Osteocyte (in vitro differentiated cells): ENCODE measurements at regions not wholly inside any gene's neighbourhood (a gene's known extent, or its start where the extent isn't known, plus 50 kb on each side); places are given as distances from the start of the nearest gene placed in this dataset.

ENCODE experiments used
- DNase-seq: peaks from one replicate; pipeline ENCODE4 v3.0.0; 2021; ENCODE audit warnings: mixed read lengths; ENCODE audit not compliant: unreplicated experiment; ENCODE audit errors: extremely low spot score
- H3K27ac Mint-ChIP-seq: one replicate; pipeline ENCODE4 v1.8.0; 2021; ENCODE audit warnings: mild to moderate bottlenecking, mixed read lengths; ENCODE audit not compliant: unreplicated experiment
- H3K27me3 Mint-ChIP-seq: one replicate; pipeline ENCODE4 v1.8.0; 2021; ENCODE audit warnings: mixed read lengths; ENCODE audit not compliant: unreplicated experiment
- H3K36me3 Mint-ChIP-seq: one replicate; pipeline ENCODE4 v1.8.0; 2021; ENCODE audit warnings: mixed read lengths; ENCODE audit not compliant: unreplicated experiment
- H3K4me1 Mint-ChIP-seq: one replicate; pipeline ENCODE4 v1.8.0; 2021; ENCODE audit warnings: mixed read lengths; ENCODE audit not compliant: unreplicated experiment
- H3K4me3 Mint-ChIP-seq: one replicate; pipeline ENCODE4 v1.8.0; 2021; ENCODE audit warnings: mild to moderate bottlenecking, moderate library complexity, mixed read lengths; ENCODE audit not compliant: unreplicated experiment
- H3K9me3 Mint-ChIP-seq: one replicate; pipeline ENCODE4 v1.8.0; 2021; ENCODE audit warnings: mixed read lengths; ENCODE audit not compliant: unreplicated experiment
- TF ChIP-seq, protein P1 (sequence below): fragments of 200-600 bp; sonication (generic); IDR thresholded peaks from 2 replicates; pipeline ENCODE4 v1.5.0; 2021; ENCODE audit warnings: antibody characterized with exemption, mild to moderate bottlenecking, moderate library complexity

DNA sequence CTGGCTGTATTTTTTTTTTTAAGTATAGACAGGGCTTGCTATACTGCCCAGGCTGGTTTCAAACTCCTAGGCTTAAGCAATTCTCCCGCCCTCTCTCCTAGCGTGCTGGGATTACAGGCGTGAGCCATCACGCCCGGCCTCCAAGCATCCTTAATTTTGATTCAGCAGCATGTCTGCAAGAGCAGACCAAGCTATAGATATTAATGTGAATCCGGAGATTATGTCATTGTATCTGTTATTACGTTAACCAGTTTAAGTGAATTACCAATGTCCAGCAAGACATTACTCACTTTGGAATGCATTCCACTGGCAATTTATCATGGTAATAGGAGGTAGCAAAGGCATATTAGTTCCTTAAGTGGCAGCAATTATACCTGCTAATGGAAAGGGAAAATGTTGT is 179.7 kb downstream of the CHRM3 start:
- no peak overlapping the region for H3K4me3 Mint-ChIP-seq
- TF ChIP-seq, protein P1, sequence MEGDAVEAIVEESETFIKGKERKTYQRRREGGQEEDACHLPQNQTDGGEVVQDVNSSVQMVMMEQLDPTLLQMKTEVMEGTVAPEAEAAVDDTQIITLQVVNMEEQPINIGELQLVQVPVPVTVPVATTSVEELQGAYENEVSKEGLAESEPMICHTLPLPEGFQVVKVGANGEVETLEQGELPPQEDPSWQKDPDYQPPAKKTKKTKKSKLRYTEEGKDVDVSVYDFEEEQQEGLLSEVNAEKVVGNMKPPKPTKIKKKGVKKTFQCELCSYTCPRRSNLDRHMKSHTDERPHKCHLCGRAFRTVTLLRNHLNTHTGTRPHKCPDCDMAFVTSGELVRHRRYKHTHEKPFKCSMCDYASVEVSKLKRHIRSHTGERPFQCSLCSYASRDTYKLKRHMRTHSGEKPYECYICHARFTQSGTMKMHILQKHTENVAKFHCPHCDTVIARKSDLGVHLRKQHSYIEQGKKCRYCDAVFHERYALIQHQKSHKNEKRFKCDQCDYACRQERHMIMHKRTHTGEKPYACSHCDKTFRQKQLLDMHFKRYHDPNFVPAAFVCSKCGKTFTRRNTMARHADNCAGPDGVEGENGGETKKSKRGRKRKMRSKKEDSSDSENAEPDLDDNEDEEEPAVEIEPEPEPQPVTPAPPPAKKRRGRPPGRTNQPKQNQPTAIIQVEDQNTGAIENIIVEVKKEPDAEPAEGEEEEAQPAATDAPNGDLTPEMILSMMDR, result no peak
- H3K27me3 Mint-ChIP-seq, result peaks cover 5% of the 10 kb centered on the region
- DNase-seq, result no peak
- H3K9me3 Mint-ChIP-seq, result no peaks in the 10 kb centered on the region
- no peak overlapping the region for H3K27ac Mint-ChIP-seq
- no peaks in the 10 kb centered on the region for H3K36me3 Mint-ChIP-seq
- no peaks in the 10 kb centered on the region for H3K4me1 Mint-ChIP-seq

DNA sequence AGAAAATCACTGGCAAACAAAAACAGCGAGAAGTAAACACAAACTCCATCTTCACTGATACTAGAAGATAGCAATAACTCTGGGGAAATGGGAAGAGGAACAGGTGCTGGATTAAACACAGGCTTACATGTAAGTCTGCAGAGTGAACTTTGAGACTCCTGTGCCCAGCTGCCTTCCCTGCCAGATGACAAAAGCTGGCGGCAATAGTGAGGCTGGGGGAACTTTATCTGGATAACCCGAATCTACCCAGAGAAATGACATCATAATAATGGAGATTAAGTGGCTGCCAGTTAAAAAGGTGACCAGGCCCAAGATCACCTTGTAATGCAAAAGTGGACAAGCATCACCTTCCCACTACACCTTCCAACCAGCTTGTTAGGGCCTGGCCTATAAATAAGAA is 184.5 kb downstream of the CHRM3 start:
- H3K4me1 Mint-ChIP-seq, result no peaks in the 10 kb centered on the region
- H3K4me3 Mint-ChIP-seq, result no peak overlapping the region

DNA sequence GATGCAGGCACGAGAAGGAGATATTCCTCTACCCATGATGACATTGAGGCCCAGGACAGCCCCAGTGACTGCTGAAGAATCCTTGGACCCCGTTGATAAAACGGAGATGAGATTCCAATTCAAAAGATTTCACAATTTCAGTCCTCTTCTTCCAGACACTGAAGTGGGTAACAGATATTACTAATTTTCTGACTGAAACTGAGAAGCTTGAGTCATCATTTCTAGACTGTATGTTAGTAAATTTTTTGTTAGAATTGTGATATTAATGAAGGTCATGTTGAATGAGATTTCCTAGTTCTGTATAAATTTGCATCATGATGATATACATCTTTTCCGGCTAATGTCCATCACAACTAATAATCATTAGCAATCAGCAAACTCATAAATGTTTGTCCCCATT is 185.8 kb downstream of the CHRM3 start:
- H3K27ac Mint-ChIP-seq, result no peak overlapping the region
- no peak for DNase-seq
- H3K4me1 Mint-ChIP-seq, result no peaks in the 10 kb centered on the region
- no peak overlapping the region for H3K4me3 Mint-ChIP-seq
- H3K36me3 Mint-ChIP-seq, result no peaks in the 10 kb centered on the region
- H3K27me3 Mint-ChIP-seq, result peaks cover 9% of the 10 kb centered on the region
- no peaks in the 10 kb centered on the region for H3K9me3 Mint-ChIP-seq
- TF ChIP-seq, protein P1, result no peak

More for the DNA sequence above, 184.5 kb downstream of the CHRM3 start:
- H3K9me3 Mint-ChIP-seq, result no peaks in the 10 kb centered on the region
- TF ChIP-seq, protein P1, result no peak
- peaks cover 9% of the 10 kb centered on the region for H3K27me3 Mint-ChIP-seq
- no peak overlapping the region for H3K27ac Mint-ChIP-seq
- no peak for DNase-seq
- no peaks in the 10 kb centered on the region for H3K36me3 Mint-ChIP-seq

DNA sequence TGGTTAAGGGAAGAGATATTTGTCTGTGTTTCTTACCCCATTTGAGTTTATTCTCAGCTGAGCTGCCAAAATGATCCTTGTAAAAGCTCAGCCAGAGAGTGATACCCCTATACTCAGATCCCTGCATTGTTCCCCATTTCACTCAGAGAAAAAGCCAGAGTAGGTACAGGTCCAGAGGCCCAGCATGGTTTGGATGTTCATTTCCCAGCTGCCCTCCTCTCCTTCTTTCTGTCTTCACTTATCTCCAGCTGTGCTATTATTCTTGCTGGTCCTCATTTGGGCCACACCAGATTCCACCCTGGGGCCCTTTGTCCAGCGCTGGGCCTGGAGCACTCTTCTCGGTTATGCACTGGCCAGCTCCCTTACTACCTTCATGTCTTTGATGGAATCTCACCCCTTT is 187.7 kb downstream of the CHRM3 start:
- Mint-ChIP-seq H3K4me3 (no peak overlapping the region), H3K9me3 (no peaks in the 10 kb centered on the region), H3K36me3 (no peaks in the 10 kb centered on the region), H3K4me1 (no peaks in the 10 kb centered on the region), H3K27me3 (peaks cover 6% of the 10 kb centered on the region), H3K27ac (no peak overlapping the region)
- TF ChIP-seq, protein P1, result no peak
- DNase-seq, result no peak

DNA sequence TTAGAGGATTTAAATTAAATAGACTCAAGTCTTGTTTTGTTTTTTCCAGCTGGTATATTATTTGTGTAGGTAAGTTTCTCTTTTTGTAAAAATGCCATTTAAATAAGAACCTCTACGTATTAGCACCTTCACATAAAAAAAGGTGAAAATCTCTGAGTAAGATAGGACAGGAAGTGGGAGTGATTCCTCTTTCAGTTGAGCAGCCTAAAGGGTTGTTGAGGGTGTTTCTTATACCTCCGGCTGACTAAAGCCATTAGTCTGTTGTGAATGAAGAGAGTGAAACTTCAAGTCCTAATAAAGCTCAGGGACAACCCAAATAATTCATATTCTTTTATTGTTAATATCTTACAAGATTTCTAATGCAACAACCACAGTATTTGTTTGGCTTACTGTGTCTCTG is 188.7 kb downstream of the CHRM3 start:
- Mint-ChIP-seq H3K27me3 (peaks cover 6% of the 10 kb centered on the region), H3K9me3 (no peaks in the 10 kb centered on the region), H3K36me3 (no peaks in the 10 kb centered on the region), H3K27ac (no peak overlapping the region), H3K4me1 (no peaks in the 10 kb centered on the region), H3K4me3 (no peak overlapping the region)
- TF ChIP-seq, protein P1, result no peak
- DNase-seq, result no peak
